ENCODE measurements at regions not wholly inside any gene's neighbourhood (a gene's known extent, or its start where the extent isn't known, plus 50 kb on each side); places are given as distances from the start of the nearest gene placed in this dataset.

DNA sequence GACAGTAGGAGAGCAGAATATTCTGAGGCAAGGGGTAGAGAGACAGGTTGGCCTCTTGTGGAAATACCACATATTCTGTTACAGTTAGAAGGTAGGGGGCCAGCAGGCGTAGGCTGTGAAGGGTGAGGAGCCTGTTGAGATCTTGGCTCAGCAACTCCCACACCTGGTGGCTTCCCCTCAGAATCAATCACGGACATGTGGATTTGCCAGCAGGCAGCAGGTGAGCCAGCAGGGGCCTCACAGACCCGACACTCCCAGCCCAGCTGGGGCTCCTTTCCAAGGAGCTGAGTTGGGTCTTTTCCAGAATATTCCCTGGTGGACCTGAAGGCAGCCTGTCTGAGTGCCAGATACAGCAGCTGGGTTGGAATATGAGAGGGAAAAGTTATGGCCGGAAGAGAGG, 150.0 kb upstream of the CRY1 start:
- Histone ChIP-seq H3K4me1 (replicated peaks in 1 of 4; ENCODE audit: control insufficient read depth in 3 of 4, insufficient read depth in 4 of 4, low read length in 3 of 4) (no peaks in the 10 kb centered on the region), H3K79me1 (ENCODE audit: low read depth, low read length) (no peaks in the 10 kb centered on the region), H4K20me1 (replicated peaks in 1 of 2; ENCODE audit: control insufficient read depth in 1 of 2, insufficient read depth in 2 of 2, low read length in 2 of 2) (no peaks in the 10 kb centered on the region), H3K27me3 (replicated peaks in 1 of 4; ENCODE audit: control insufficient read depth in 3 of 4, extremely low read depth in 1 of 4, insufficient read depth in 3 of 4, low read length in 3 of 4) (no peaks in the 10 kb centered on the region), H4K8ac (ENCODE audit: extremely low read depth, insufficient read depth, low read length) (no peak overlapping the region), H3K4me2 (ENCODE audit: insufficient read depth in 1 of 2, low read depth in 2 of 2, low read length in 2 of 2) (no peak overlapping the region), H3K9me3 (ENCODE audit: insufficient read depth in 2 of 2, low read depth in 1 of 2, low read length in 1 of 2) (no peaks in the 10 kb centered on the region), H2BK120ac (replicated peaks; ENCODE audit: low read depth, low read length) (no peak overlapping the region), H3K9ac (replicated peaks in 1 of 4; ENCODE audit: extremely low read depth in 1 of 4, low read depth in 3 of 4, low read length in 3 of 4) (no peak overlapping the region), H3K27ac (ENCODE audit: low read depth, low read length) (no peak overlapping the region), H3K56ac (replicated peaks; ENCODE audit: insufficient read length, low read depth, low read length) (no peak overlapping the region), H2BK20ac (ENCODE audit: low read length) (no peak overlapping the region), H2BK5ac (ENCODE audit: low read depth, low read length) (no peak overlapping the region), H4K5ac (ENCODE audit: insufficient read length, low read depth, low read length) (no peak overlapping the region), H3K14ac (ENCODE audit: insufficient read length) (no peak overlapping the region), H3K18ac (ENCODE audit: extremely low read depth, low read length) (no peak overlapping the region), H2BK12ac (ENCODE audit: low read depth, low read length) (no peak overlapping the region; the same call in 1 of the 2 replicates), H2AFZ (ENCODE audit: low read length) (no peak overlapping the region), H3K23me2 (ENCODE audit: low read depth, low read length) (peaks cover 3% of the 10 kb centered on the region; the same call in 1 of the 2 replicates), H2AK5ac (ENCODE audit: low read depth, low read length) (no peak overlapping the region), H3K79me2 (ENCODE audit: control insufficient read depth in 1 of 2, insufficient read depth in 2 of 2, low read length in 2 of 2) (no peaks in the 10 kb centered on the region), H2BK15ac (ENCODE audit: low read length) (no peak overlapping the region), H3K4ac (replicated peaks; ENCODE audit: insufficient read length, low read depth, low read length) (no peak overlapping the region), H3K4me3 (ENCODE audit: extremely low read depth in 1 of 4, insufficient read depth in 2 of 4, low read depth in 3 of 4, low read length in 4 of 4) (no peak overlapping the region), H3K36me3 (ENCODE audit: control insufficient read depth in 2 of 4, insufficient read depth in 4 of 4, low read length in 3 of 4) (no peaks in the 10 kb centered on the region), H4K91ac (replicated peaks; ENCODE audit: insufficient read length, low read length) (no peak overlapping the region), H3K23ac (ENCODE audit: insufficient read length) (no peak overlapping the region)
- peak in 1 of 2 experiments; percentile 10 for DNase-seq (ENCODE audit: low read depth in 1 of 2, low spot score in 2 of 2)
- POLR2A ChIA-PET (ENCODE audit: partially characterized antibody), result interaction anchor here (0.6 kb wide), 1 partner anchor 619 kb away, joined by 3 read pairs; no protein-coding TSS in a partner anchor
- CTCF ChIA-PET (ENCODE audit: partially characterized antibody), result interaction anchor here (0.8 to 1.6 kb wide), 4 partner anchors 10 to 324 kb away, joined by 3 to 4 read pairs (median 3); no protein-coding TSS in a partner anchor
- no peak for FAIRE-seq
- 78% methylated on average over 4 of the region's 4 CpGs; no CpG with 5 or more reads in 1 of the 2 experiments for WGBS, 2 experiments (ENCODE audit: extremely low coverage in 1 of 2, insufficient coverage in 1 of 2, insufficient read length in 1 of 2, insufficient replicate concordance in 2 of 2, low coverage in 1 of 2, low lambda C conversion rate in 2 of 2, missing lambda C conversion rate in 1 of 2)
- no peak for TF ChIP-seq TCF12 (IDR thresholded peaks at IDR 0.05; ENCODE audit: low read depth, low read length)
- no peak for TF ChIP-seq SP2 (IDR thresholded peaks at IDR 0.05; ENCODE audit: low read length)
- no peak for TF ChIP-seq MAFK (IDR thresholded peaks at IDR 0.05; ENCODE audit: low read depth, low read length)
- TF ChIP-seq RFX5 (IDR thresholded peaks at IDR 0.05; ENCODE audit: borderline replicate concordance, low read depth, low read length), result no peak
- TF ChIP-seq E2F6 (IDR thresholded peaks at IDR 0.05), result no peak
- TF ChIP-seq POLR2AphosphoS5 (IDR thresholded peaks at IDR 0.05; ENCODE audit: low read depth, low read length), result no peak

Measured in H1 (cell line).